Thyroid gland (tissue), 4 donors: ENCODE measurements at regions not wholly inside any gene's neighbourhood (a gene's known extent, or its start where the extent isn't known, plus 50 kb on each side); places are given as distances from the start of the nearest gene placed in this dataset.

Experiments used
- DNase-seq, 2 donors: peaks; one replicate each; pipeline ENCODE4 v3.0.0-alpha.2; 2019
- H3K27ac ChIP-seq, 3 donors: fragments of 200-600 bp; sonication (generic); 1 replicate in 2 of 3; 2 replicates in 1 of 3; pipeline ENCODE4 v1.5.1; 2016 to 2019; ENCODE audit warnings: mild to moderate bottlenecking in 1 of 3, moderate library complexity in 1 of 3
- H3K27me3 ChIP-seq: fragments of 200-600 bp; sonication (generic); one replicate; pipeline ENCODE4 v1.5.1; 2019
- H3K36me3 ChIP-seq, 2 donors: fragments of 200-600 bp; sonication (generic); one replicate each; pipeline ENCODE4 v1.5.1; 2016 to 2019
- H3K4me1 ChIP-seq, 2 donors: fragments of 200-600 bp; sonication (generic); one replicate each; pipeline ENCODE4 v1.5.1; 2017 to 2019
- H3K4me3 ChIP-seq, 3 donors: fragments of 200-600 bp; sonication (generic); replicated peaks in 1 of 3; 1 replicate in 2 of 3; 2 replicates in 1 of 3; pipeline ENCODE4 v1.5.1; 2016; ENCODE audit warnings: mild to moderate bottlenecking in 1 of 3
- H3K9me3 ChIP-seq: fragments of 200-600 bp; sonication (generic); one replicate; pipeline ENCODE4 v1.5.1; 2017
- CTCF ChIP-seq, 6 experiments: fragments of 200-600 bp in 3 of 6; fragments of 450-650 bp in 3 of 6; sonication (generic) in 3 of 6; IDR thresholded peaks; one replicate each; pipeline ENCODE4 v1.5.1; 2016 to 2019; ENCODE audit warnings: antibody characterized with exemption in 6 of 6, mild to moderate bottlenecking in 2 of 6, inconsistent platforms in 1 of 6, moderate library complexity in 1 of 6
- POLR2A ChIP-seq, 2 donors: fragments of 450-650 bp; IDR thresholded peaks; one replicate each; pipeline ENCODE4 v1.6.1; 2017; ENCODE audit warnings: antibody characterized with exemption in 2 of 2, mild to moderate bottlenecking in 2 of 2, moderate library complexity in 1 of 2
- WGBS, 2 donors: methylation state at CpG; one replicate each; pipeline ENCODE4 v1.1.5; 2017; 5-methylcytosine and 5-hydroxymethylcytosine counted together
- intact Hi-C: fragments of 100-400 bp; cut with DNase I; formaldehyde crosslinking; loops from one replicate; pipeline ENCODE4 v1.15.1; 2023

DNA sequence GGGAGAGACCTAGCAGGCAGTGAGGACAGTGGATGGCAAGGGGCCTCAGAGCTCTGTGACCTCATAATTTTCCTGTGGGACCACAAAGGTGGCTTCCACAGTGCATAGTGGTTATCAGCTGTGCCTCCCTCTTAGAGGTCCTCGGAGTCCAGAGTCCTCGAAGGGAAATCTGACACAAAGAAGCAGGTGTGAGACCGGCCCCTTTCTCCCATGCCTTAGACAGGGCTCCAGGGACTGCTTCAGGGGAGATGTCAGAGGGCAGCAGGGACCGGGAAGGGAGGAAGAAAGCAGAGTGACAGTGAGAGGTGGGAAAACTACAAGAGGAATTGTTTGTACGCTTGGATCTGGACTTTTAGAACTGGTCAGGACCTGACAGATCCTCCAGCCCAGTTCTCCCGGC lies 66.3 kb downstream of the BAMBI start:
- H3K9me3 ChIP-seq: no peaks in the 10 kb centered on the region
- no peaks in the 10 kb centered on the region for H3K27me3 ChIP-seq
- H3K27ac ChIP-seq: no peak overlapping the region
- no peak for DNase-seq
- no peaks in the 10 kb centered on the region for H3K36me3 ChIP-seq
- no peak overlapping the region for H3K4me3 ChIP-seq
- WGBS, 2 donors: 67 to 70% methylated on average over 6 of the region's 6 CpGs
- TF ChIP-seq POLR2A (IDR thresholded peaks at IDR 0.05) (no peak), CTCF (IDR thresholded peaks at IDR 0.05) (no peak)
- intact Hi-C loops: no loop called here
- no peaks in the 10 kb centered on the region for H3K4me1 ChIP-seq

DNA sequence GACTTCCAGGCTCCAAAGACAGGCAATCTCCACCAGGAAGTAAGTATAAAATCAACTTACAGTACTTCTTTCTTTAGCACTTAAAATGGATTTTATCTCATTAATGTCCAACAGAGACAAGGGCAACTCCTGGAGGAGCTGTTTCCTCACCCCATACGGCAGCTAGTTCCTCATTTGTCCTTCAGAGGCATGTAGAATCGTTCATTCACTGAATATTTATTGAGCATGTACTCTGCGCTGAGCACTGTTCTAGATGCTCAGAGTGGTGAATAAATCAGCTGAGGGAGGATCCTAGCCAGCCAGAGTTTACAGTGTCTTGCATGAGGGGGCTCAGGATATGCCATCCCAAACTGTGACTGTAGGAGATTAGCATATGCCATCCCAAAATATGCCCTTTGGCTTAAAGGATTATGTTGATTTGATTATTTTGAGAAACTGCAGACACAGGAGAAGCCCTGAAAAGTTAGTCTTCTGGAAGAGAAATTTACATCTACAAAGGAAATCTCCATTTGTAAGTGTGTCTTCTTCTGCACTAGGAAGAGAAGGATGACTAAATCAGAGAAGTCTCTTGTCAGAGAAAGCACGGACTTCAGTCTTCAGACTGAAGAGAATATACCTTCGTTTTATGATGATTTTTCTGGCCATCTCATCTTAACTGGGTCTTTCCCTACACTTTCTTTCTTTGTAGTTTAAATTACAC lies 66.9 kb downstream of the BAMBI start:
- Histone ChIP-seq H3K4me1 (no peaks in the 10 kb centered on the region), H3K9me3 (no peaks in the 10 kb centered on the region), H3K36me3 (no peaks in the 10 kb centered on the region), H3K4me3 (no peak overlapping the region), H3K27me3 (no peaks in the 10 kb centered on the region), H3K27ac (no peak overlapping the region)
- TF ChIP-seq POLR2A (IDR thresholded peaks at IDR 0.05): no peak
- no peak for TF ChIP-seq CTCF (IDR thresholded peaks at IDR 0.05)
- 82 to 83% methylated on average over 5 of the region's 5 CpGs for WGBS, 2 donors
- intact Hi-C loops: no loop called here
- DNase-seq: no peak

DNA sequence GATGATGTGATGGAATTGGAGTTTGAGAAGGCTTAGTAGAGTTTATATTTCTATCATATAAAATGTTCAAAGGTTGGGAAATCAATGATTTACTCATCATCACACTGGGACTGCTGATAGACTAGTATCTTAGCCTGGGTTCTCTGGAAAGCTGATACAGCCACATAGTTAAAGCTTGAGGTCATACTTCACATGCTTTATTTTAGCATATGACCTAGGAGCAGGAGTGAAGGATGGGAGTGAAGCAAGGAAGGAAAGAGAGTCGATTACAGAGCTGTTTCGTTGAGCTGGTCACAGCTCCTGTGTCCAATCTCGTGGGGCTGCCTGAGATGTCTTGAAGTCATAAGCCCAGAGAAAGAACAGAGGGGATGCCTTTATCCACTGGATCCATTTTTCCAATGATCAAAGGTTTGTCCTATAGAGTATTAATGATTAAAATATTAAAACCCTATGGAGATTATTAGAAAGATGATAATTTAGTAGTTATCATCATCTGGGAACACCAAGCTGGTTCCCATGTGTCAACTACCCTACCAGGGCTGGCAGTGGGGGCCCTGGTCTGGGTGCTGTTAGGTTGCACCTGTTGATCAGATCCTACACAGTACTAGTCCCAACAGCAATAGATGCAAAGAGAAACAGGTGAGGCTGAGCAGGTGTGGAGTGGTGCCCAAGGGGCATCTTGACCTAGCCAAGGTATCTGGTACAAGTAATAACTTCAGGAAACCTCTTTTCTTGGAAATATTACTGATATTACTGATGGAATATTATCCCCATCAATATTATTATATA lies 77.8 kb downstream of the BAMBI start:
- Histone ChIP-seq H3K27ac (no peak overlapping the region), H3K36me3 (no peaks in the 10 kb centered on the region), H3K27me3 (no peaks in the 10 kb centered on the region), H3K9me3 (no peaks in the 10 kb centered on the region), H3K4me1 (no peaks in the 10 kb centered on the region), H3K4me3 (no peak overlapping the region)
- WGBS, 2 donors: 82 to 84% methylated on average over 3 of the region's 3 CpGs
- no peak for DNase-seq
- intact Hi-C loops: no loop called here
- TF ChIP-seq CTCF (IDR thresholded peaks at IDR 0.05) (no peak), POLR2A (IDR thresholded peaks at IDR 0.05) (no peak)

- Histone ChIP-seq H3K36me3 (no peaks in the 10 kb centered on the region), H3K4me3 (no peak overlapping the region), H3K4me1 (no peaks in the 10 kb centered on the region), H3K27ac (no peak overlapping the region), H3K9me3 (no peaks in the 10 kb centered on the region), H3K27me3 (no peaks in the 10 kb centered on the region)
- no peak for TF ChIP-seq POLR2A (IDR thresholded peaks at IDR 0.05)
- TF ChIP-seq CTCF (IDR thresholded peaks at IDR 0.05): no peak
- DNase-seq: no peak
- 49% methylated on average over 5 of the region's 5 CpGs for WGBS, 2 donors
- intact Hi-C loops: no loop called here
These were observed 83.9 kb downstream of the BAMBI start for GRCh38 chr10:28761084-28761846.
